Body of pancreas (tissue), 4 donors: ENCODE measurements at regions not wholly inside any gene's neighbourhood (a gene's known extent, or its start where the extent isn't known, plus 50 kb on each side); places are given as distances from the start of the nearest gene placed in this dataset.

ENCODE experiments used
- ATAC-seq: fragments of 150-250 bp; one replicate; pipeline ENCODE4 v1.9.1; 2016
- DNase-seq, 4 donors: peaks; one replicate each; pipeline ENCODE4 v3.0.0-alpha.2; 2019
- H3K27ac ChIP-seq, 4 donors: fragments of 200-600 bp; sonication (generic); 1 replicate in 3 of 4; 2 replicates in 1 of 4; pipeline versions ENCODE4 v1.5.1 to v1.6.1; 2016 to 2019; ENCODE audit warnings: mild to moderate bottlenecking in 1 of 4, mixed read lengths in 1 of 4, moderate library complexity in 1 of 4
- H3K27me3 ChIP-seq, 2 donors: fragments of 200-600 bp; sonication (generic); one replicate each; pipeline ENCODE4 v1.6.0; 2016; ENCODE audit warnings: mild to moderate bottlenecking in 1 of 2
- H3K36me3 ChIP-seq, 2 donors: fragments of 200-600 bp; sonication (generic); replicated peaks in 1 of 2; 2 replicates each; pipeline ENCODE4 v1.5.1; 2016; ENCODE audit warnings: low read depth in 2 of 2; ENCODE audit not compliant: insufficient read depth in 1 of 2
- H3K4me1 ChIP-seq: fragments of 200-600 bp; sonication (generic); one replicate; pipeline ENCODE4 v1.6.0; 2016
- H3K4me3 ChIP-seq, 2 donors: fragments of 200-600 bp; sonication (generic); 1 replicate in 1 of 2; 2 replicates in 1 of 2; pipeline ENCODE4 v1.5.1; 2016 to 2019
- H3K9me3 ChIP-seq, 3 donors: fragments of 200-600 bp; sonication (generic); 1 replicate in 2 of 3; 2 replicates in 1 of 3; pipeline ENCODE4 v1.5.1; 2016
- CTCF ChIP-seq, 7 experiments: fragments of 450-650 bp in 4 of 7; fragments of 200-600 bp in 3 of 7; sonication (generic) in 3 of 7; IDR thresholded peaks; one replicate each; pipeline ENCODE4 v1.5.1; 2016 to 2019; ENCODE audit warnings: antibody characterized with exemption in 7 of 7
- POLR2A ChIP-seq, 3 donors: fragments of 450-650 bp; IDR thresholded peaks; one replicate each; pipeline ENCODE4 v1.6.1; 2016; ENCODE audit warnings: antibody characterized with exemption in 3 of 3, mild to moderate bottlenecking in 2 of 3
- WGBS, 2 donors: methylation state at CpG; one replicate each; pipeline ENCODE4 v1.1.5; 2017; 5-methylcytosine and 5-hydroxymethylcytosine counted together
- intact Hi-C: fragments of 100-400 bp; cut with DNase I; formaldehyde crosslinking; loops from one replicate; pipeline ENCODE4 v1.15.1; 2023

DNA sequence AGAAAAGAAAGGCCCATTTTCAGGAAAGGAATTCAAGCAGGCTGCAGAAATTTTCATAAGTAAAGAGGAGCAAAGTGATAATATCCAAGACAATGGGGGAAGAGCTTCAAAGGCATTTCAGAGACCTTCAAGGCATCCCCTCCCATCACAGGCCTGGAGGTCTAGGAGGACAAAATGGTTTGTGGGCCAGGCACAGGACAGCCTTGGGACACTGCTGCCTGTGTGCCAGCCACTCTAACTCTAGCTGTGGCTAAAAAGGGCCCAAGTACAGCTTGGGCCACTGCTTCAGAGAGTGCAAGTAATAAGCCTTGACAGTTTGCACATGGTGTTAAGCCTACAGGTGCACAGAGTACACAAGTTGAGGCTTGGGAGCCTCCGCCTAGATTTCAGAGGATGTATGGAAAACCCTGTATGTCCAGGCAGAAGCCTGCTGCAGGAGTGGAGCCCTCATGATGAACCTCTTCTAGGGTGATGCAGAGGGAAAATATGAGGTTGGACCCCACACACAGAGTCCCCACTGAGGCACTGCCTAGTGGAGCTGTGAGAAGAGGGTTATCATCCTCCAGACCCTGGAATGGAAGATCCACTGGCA, 51.8 kb upstream of the ZSWIM5 start:
- H3K9me3 ChIP-seq, result peaks cover 0 to 16% (median 0%) of the 10 kb centered on the region in 3 donors
- no peaks in the 10 kb centered on the region for H3K4me1 ChIP-seq
- TF ChIP-seq CTCF (IDR thresholded peaks at IDR 0.05) (no peak), POLR2A (IDR thresholded peaks at IDR 0.05) (no peak)
- intact Hi-C loops, result no loop called here
- H3K27ac ChIP-seq, result no peak overlapping the region
- no peaks in the 10 kb centered on the region for H3K27me3 ChIP-seq
- no peaks in the 10 kb centered on the region for H3K36me3 ChIP-seq
- no peak overlapping the region for H3K4me3 ChIP-seq
- 94 to 100% methylated on average over 1 of the region's 1 CpG for WGBS, 2 donors
- no peak for DNase-seq
- ATAC-seq, result no peak

GRCh38 chr1:45259053-45259452, 52.6 kb upstream of the ZSWIM5 start:
- no peak for DNase-seq
- no peaks in the 10 kb centered on the region for H3K36me3 ChIP-seq
- H3K9me3 ChIP-seq, result peaks cover 0 to 16% (median 0%) of the 10 kb centered on the region in 3 donors
- WGBS, 2 donors, result 59 to 61% methylated on average over 4 of the region's 4 CpGs
- H3K4me1 ChIP-seq, result no peaks in the 10 kb centered on the region
- ATAC-seq, result no peak
- intact Hi-C loops, result no loop called here
- no peaks in the 10 kb centered on the region for H3K27me3 ChIP-seq
- H3K27ac ChIP-seq, result no peak overlapping the region
- TF ChIP-seq POLR2A (IDR thresholded peaks at IDR 0.05) (no peak), CTCF (IDR thresholded peaks at IDR 0.05) (no peak)
- no peak overlapping the region for H3K4me3 ChIP-seq

- H3K9me3 ChIP-seq, result peaks cover 0 to 16% (median 0%) of the 10 kb centered on the region in 3 donors
- no peak overlapping the region for H3K4me3 ChIP-seq
- WGBS, 2 donors, result 63 to 70% methylated on average over 2 of the region's 2 CpGs
- no peaks in the 10 kb centered on the region for H3K27me3 ChIP-seq
- no peak overlapping the region for H3K27ac ChIP-seq
- ATAC-seq (no peak), DNase-seq (no peak)
- H3K36me3 ChIP-seq, result no peaks in the 10 kb centered on the region
- TF ChIP-seq POLR2A (IDR thresholded peaks at IDR 0.05), result no peak
- TF ChIP-seq CTCF (IDR thresholded peaks at IDR 0.05), result no peak
- intact Hi-C loops, result no loop called here
- no peaks in the 10 kb centered on the region for H3K4me1 ChIP-seq
Observed at GRCh38 chr1:45260244-45260643, 53.8 kb upstream of the ZSWIM5 start.

DNA sequence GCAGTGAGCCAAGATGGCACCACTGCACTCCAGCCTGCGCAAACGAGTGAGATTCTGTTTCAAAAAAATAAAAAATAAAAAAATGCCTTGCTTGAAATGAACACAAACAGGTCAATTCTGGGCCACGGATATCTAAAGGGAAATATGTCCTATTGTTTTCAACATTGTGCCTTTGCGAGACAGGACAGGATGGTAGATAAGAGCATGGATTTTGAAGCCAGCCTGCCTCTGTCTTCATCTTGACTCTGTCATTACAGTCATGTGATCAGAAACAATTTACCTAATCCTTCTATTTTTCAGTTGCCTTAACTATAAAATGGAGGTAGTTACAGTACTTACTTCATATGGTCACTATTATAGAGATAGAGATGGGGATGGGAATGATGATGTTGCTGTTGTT, 56.7 kb upstream of the ZSWIM5 start:
- intact Hi-C loops, result no loop called here
- Histone ChIP-seq H3K4me3 (no peak overlapping the region), H3K27ac (no peak overlapping the region), H3K9me3 (peaks cover 0 to 11% (median 0%) of the 10 kb centered on the region in 3 donors), H3K4me1 (peaks cover 16% of the 10 kb centered on the region), H3K27me3 (no peaks in the 10 kb centered on the region), H3K36me3 (no peaks in the 10 kb centered on the region)
- TF ChIP-seq POLR2A (IDR thresholded peaks at IDR 0.05) (no peak), CTCF (IDR thresholded peaks at IDR 0.05) (no peak)
- DNase-seq (no peak), ATAC-seq (no peak)
- WGBS, 2 donors, result 77 to 84% methylated on average over 4 of the region's 4 CpGs

- intact Hi-C loops, result no loop called here
- no peak for TF ChIP-seq POLR2A (IDR thresholded peaks at IDR 0.05)
- no peak for TF ChIP-seq CTCF (IDR thresholded peaks at IDR 0.05)
- Histone ChIP-seq H3K4me3 (no peak overlapping the region), H3K36me3 (no peaks in the 10 kb centered on the region), H3K27ac (no peak overlapping the region), H3K4me1 (peaks cover 16% of the 10 kb centered on the region), H3K9me3 (peaks cover 0 to 4% (median 0%) of the 10 kb centered on the region in 3 donors), H3K27me3 (no peaks in the 10 kb centered on the region)
- DNase-seq (no peak), ATAC-seq (no peak)
- 83 to 89% methylated on average over 1 of the region's 1 CpG for WGBS, 2 donors
Observed at GRCh38 chr1:45265244-45265643, 58.8 kb upstream of the ZSWIM5 start.
